HCT116 (cell line): ENCODE measurements at regions not wholly inside any gene's neighbourhood (a gene's known extent, or its start where the extent isn't known, plus 50 kb on each side); places are given as distances from the start of the nearest gene placed in this dataset.
"Not testable (repeated sequence)": the region's sequence is repeated elsewhere in the genome, so short reads cannot be mapped to it uniquely, and the experiment has no call there.

Source experiments
- ATAC-seq: fragments of 200-7000 bp; cut with Tn5 transposase; 2 replicates; pipeline ENCODE4 v1.9.1; 2020; ENCODE audit warnings: mild to moderate bottlenecking, moderate library complexity
- BruUV-seq: library from RNA; stranded (reverse); fragments of 400-500 nt; replicated peaks from 2 replicates; lab custom pipeline; 2021; lab: Mats Ljungman, UMichigan
- CTCF ChIA-PET: fragments of 300-600 bp; sonication (Branson Sonifier 250); formaldehyde crosslinking; loops from one replicate; lab custom pipeline; 2021; ENCODE audit warnings: antibody characterized with exemption; lab: Charles Lee
- POLR2A ChIA-PET: fragments of 300-600, 350-600 bp; sonication (Branson Sonifier 250); formaldehyde crosslinking; loops from one replicate; lab custom pipeline; 2021; ENCODE audit warnings: antibody characterized with exemption; lab: Charles Lee
- RAD21 ChIA-PET, 2 experiments: fragments of 300-600 bp; sonication (Branson Sonifier 250); formaldehyde crosslinking; loops; one replicate each; lab custom pipeline; 2023; ENCODE audit warnings: low total read pairs in 2 of 2; ENCODE audit not compliant: uncharacterized antibody in 2 of 2, unreplicated experiment in 2 of 2, low non-redundant PET in 1 of 2; lab: Charles Lee
- DNase-seq: peaks from one replicate; pipeline ENCODE4 v3.0.0-alpha.2; 2010; ENCODE audit warnings: low read depth, low spot score
- H2AFZ ChIP-seq: fragments of 200-600 bp; shearing (Covaris generic), sonication (generic); 2 replicates; pipeline ENCODE4 v1.6.1; 2017; ENCODE audit warnings: low read depth, mixed run types, mixed read lengths, antibody characterized with exemption, low read length; ENCODE audit not compliant: poor library complexity, severe bottlenecking
- H3K27ac ChIP-seq: 2 replicates; pipeline ENCODE4 v1.5.1; 2012; ENCODE audit warnings: low read depth, low read length
- H3K27me3 ChIP-seq: fragments of 200-600 bp; sonication (generic); 2 replicates; pipeline ENCODE4 v1.6.1; 2016; ENCODE audit warnings: mixed run types, low read length, mixed read lengths; ENCODE audit not compliant: insufficient read depth
- H3K36me3 ChIP-seq, 2 experiments: fragments of 200-500 bp in 1 of 2; fragments of 200-600 bp in 1 of 2; sonication (Bioruptor generic) in 1 of 2; sonication (generic) in 1 of 2; 2 replicates each; pipeline versions ENCODE4 v1.5.1 to v1.6.1; 2014 to 2016; ENCODE audit warnings: low read length in 2 of 2, inconsistent platforms in 1 of 2, mixed read lengths in 1 of 2, mixed run types in 1 of 2; ENCODE audit not compliant: insufficient read depth in 2 of 2, control insufficient read depth in 1 of 2
- H3K4me1 ChIP-seq, 2 experiments: fragments of 200-600 bp in 1 of 2; sonication (generic) in 1 of 2; 2 replicates each; pipeline versions ENCODE4 v1.5.1 to v1.6.1; 2012 to 2017; ENCODE audit warnings: low read length in 2 of 2, inconsistent platforms in 1 of 2, mild to moderate bottlenecking in 1 of 2, mixed read lengths in 1 of 2, mixed run types in 1 of 2, moderate library complexity in 1 of 2; ENCODE audit not compliant: insufficient read depth in 2 of 2, control insufficient read depth in 1 of 2
- H3K4me2 ChIP-seq: fragments of 200-600 bp; sonication (generic); 2 replicates; pipeline ENCODE4 v1.6.1; 2017; ENCODE audit warnings: mixed run types, low read length, mixed read lengths
- H3K4me3 ChIP-seq, 2 experiments: fragments of 200-600 bp in 1 of 2; sonication (generic) in 1 of 2; replicated peaks in 1 of 2; 2 replicates each; pipeline ENCODE4 v1.5.1; 2011 to 2016; ENCODE audit warnings: low read length in 2 of 2, control low read depth in 1 of 2, low read depth in 1 of 2, mild to moderate bottlenecking in 1 of 2, mixed read lengths in 1 of 2, mixed run types in 1 of 2
- H3K79me2 ChIP-seq: fragments of 200-600 bp; sonication (generic); 2 replicates; pipeline ENCODE4 v1.6.1; 2017; ENCODE audit warnings: mild to moderate bottlenecking, mixed run types, low read length, moderate library complexity, mixed read lengths; ENCODE audit not compliant: insufficient read depth
- H3K9ac ChIP-seq: fragments of 200-600 bp; sonication (generic); 2 replicates; pipeline ENCODE4 v1.6.1; 2016; ENCODE audit warnings: low read length, mixed read lengths
- H3K9me2 ChIP-seq: fragments of 200-600 bp; sonication (generic), shearing (Covaris generic); 2 replicates; pipeline ENCODE4 v1.6.1; 2017; ENCODE audit warnings: mixed run types, mild to moderate bottlenecking, moderate library complexity; ENCODE audit not compliant: insufficient read depth
- H3K9me3 ChIP-seq, 2 experiments: fragments of 200-500 bp in 1 of 2; fragments of 200-600 bp in 1 of 2; sonication (Bioruptor generic) in 1 of 2; sonication (generic) in 1 of 2; 2 replicates each; pipeline ENCODE4 v1.6.1; 2014 to 2017; ENCODE audit warnings: low read length in 2 of 2, mixed read lengths in 2 of 2, inconsistent platforms in 1 of 2, low read depth in 1 of 2, mild to moderate bottlenecking in 1 of 2, mixed run types in 1 of 2, moderate library complexity in 1 of 2; ENCODE audit not compliant: control insufficient read depth in 1 of 2, insufficient read depth in 1 of 2
- H4K20me1 ChIP-seq: fragments of 200-600 bp; sonication (generic), shearing (Covaris generic); 2 replicates; pipeline ENCODE4 v1.6.1; 2017; ENCODE audit warnings: mixed run types, mild to moderate bottlenecking, moderate library complexity; ENCODE audit not compliant: insufficient read depth
- CBX3 ChIP-seq: IDR thresholded peaks from 2 replicates; pipeline ENCODE4 v1.6.1; 2012; ENCODE audit warnings: low read depth
- FOSL1 ChIP-seq: IDR thresholded peaks from 2 replicates; pipeline ENCODE4 v1.6.1; 2012; ENCODE audit warnings: low read depth
- JUND ChIP-seq: IDR thresholded peaks from 2 replicates; pipeline ENCODE4 v1.6.1; 2012
- POLR2A ChIP-seq: IDR thresholded peaks from 2 replicates; pipeline ENCODE4 v1.7.0; 2011; ENCODE audit warnings: borderline replicate concordance; ENCODE audit not compliant: insufficient read depth, insufficient read length; ENCODE audit errors: extremely low read depth
- SP1 ChIP-seq: IDR thresholded peaks from 2 replicates; pipeline ENCODE4 v1.6.1; 2012; ENCODE audit warnings: low read depth
- YY1 ChIP-seq: IDR thresholded peaks from 2 replicates; pipeline ENCODE4 v1.6.1; 2011; ENCODE audit warnings: low read length, low read depth, moderate library complexity, mild to moderate bottlenecking; ENCODE audit not compliant: insufficient replicate concordance; ENCODE audit errors: extremely low read depth
- ZBTB33 ChIP-seq: IDR thresholded peaks from 2 replicates; pipeline ENCODE4 v1.6.1; 2011; ENCODE audit warnings: mild to moderate bottlenecking, low read length, moderate library complexity; ENCODE audit not compliant: insufficient replicate concordance; ENCODE audit errors: extremely low read depth
- ZFX ChIP-seq: fragments of 450-650 bp; IDR thresholded peaks from 2 replicates; pipeline ENCODE4 v1.6.1; 2017
- ZNF274 ChIP-seq: fragments of 200-500 bp; sonication (Bioruptor generic); IDR thresholded peaks from 2 replicates; pipeline ENCODE4 v1.6.1; 2014; ENCODE audit warnings: mild to moderate bottlenecking, low read depth, low read length, inconsistent platforms
- intact Hi-C: fragments of 100-400 bp; cut with micrococcal nuclease; formaldehyde crosslinking; loops from 2 replicates; pipeline ENCODE4 v1.10.0; 2022
- TF ChIP-seq, protein P1 (sequence below): IDR thresholded peaks from 2 replicates; pipeline ENCODE4 v1.6.1; 2012
- TF ChIP-seq, protein P2 (sequence below), 3 experiments: fragments of 200-600 bp in 1 of 3; sonication (generic) in 1 of 3; IDR thresholded peaks in 2 of 3; conservative IDR thresholded peaks in 1 of 3; 2 replicates each; pipeline ENCODE4 v1.5.1; 2012 to 2017; ENCODE audit warnings: low read depth in 2 of 3, low read length in 2 of 3, antibody characterized with exemption in 1 of 3, borderline replicate concordance in 1 of 3, control low read depth in 1 of 3, mild to moderate bottlenecking in 1 of 3, mixed read lengths in 1 of 3, mixed run types in 1 of 3, moderate library complexity in 1 of 3; ENCODE audit not compliant: insufficient read depth in 1 of 3
- TF ChIP-seq, protein P3 (sequence below): IDR thresholded peaks from 2 replicates; pipeline ENCODE4 v1.6.1; 2012

- H3K9me3 ChIP-seq, H4K20me1 ChIP-seq, H3K36me3 ChIP-seq, H3K9me2 ChIP-seq, H3K27ac ChIP-seq, H3K4me3 ChIP-seq, H3K4me2 ChIP-seq, DNase-seq, CTCF ChIA-PET, H3K27me3 ChIP-seq, H3K9ac ChIP-seq, ATAC-seq, H2AFZ ChIP-seq, intact Hi-C loops, POLR2A ChIA-PET, H3K4me1 ChIP-seq, BruUV-seq, H3K79me2 ChIP-seq, RAD21 ChIA-PET: not testable (repeated sequence)
Measured at GRCh38 chr11:92618020-92618419, 351.4 kb upstream of the MTNR1B start.

DNA sequence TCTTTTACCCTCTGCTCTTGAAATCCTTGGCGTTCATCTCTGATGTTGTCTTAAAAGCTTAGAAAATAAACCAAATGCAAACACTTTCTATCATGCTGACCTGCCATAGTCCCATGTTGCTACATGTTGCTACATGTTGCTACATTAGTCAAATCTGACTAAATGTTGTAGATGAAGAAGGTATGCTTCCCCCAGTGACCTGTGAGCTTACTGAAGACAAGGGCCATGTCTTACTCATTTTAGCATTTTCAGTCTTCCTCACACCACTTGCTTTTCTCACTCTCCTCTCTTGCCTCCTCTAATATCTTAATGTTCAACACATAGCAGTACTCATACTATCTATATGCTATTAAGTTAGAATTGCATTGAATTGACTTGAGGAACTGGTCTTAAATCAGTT lies 346.4 kb upstream of the MTNR1B start:
- no peaks in the 10 kb centered on the region for H3K36me3 ChIP-seq
- TF ChIP-seq, protein P1, sequence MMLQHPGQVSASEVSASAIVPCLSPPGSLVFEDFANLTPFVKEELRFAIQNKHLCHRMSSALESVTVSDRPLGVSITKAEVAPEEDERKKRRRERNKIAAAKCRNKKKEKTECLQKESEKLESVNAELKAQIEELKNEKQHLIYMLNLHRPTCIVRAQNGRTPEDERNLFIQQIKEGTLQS: no peak
- TF ChIP-seq SP1 (no peak), POLR2A (no peak), YY1 (no peak), FOSL1 (no peak), ZFX (no peak), ZBTB33 (no peak), ZNF274 (no peak), CBX3 (no peak), JUND (no peak)
- TF ChIP-seq, protein P2, sequence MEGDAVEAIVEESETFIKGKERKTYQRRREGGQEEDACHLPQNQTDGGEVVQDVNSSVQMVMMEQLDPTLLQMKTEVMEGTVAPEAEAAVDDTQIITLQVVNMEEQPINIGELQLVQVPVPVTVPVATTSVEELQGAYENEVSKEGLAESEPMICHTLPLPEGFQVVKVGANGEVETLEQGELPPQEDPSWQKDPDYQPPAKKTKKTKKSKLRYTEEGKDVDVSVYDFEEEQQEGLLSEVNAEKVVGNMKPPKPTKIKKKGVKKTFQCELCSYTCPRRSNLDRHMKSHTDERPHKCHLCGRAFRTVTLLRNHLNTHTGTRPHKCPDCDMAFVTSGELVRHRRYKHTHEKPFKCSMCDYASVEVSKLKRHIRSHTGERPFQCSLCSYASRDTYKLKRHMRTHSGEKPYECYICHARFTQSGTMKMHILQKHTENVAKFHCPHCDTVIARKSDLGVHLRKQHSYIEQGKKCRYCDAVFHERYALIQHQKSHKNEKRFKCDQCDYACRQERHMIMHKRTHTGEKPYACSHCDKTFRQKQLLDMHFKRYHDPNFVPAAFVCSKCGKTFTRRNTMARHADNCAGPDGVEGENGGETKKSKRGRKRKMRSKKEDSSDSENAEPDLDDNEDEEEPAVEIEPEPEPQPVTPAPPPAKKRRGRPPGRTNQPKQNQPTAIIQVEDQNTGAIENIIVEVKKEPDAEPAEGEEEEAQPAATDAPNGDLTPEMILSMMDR (IDR thresholded peaks at IDR 0.05 in 2 of 3, conservative IDR thresholded peaks at IDR 0.05 in 1 of 3; ENCODE audit: borderline replicate concordance in 1 of 3, insufficient read depth in 1 of 3, low read depth in 2 of 3, low read length in 2 of 3): no peak
- TF ChIP-seq, protein P3, sequence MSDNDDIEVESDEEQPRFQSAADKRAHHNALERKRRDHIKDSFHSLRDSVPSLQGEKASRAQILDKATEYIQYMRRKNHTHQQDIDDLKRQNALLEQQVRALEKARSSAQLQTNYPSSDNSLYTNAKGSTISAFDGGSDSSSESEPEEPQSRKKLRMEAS: no peak
- no peak overlapping the region for H2AFZ ChIP-seq
- DNase-seq: no peak
- H3K4me2 ChIP-seq: no peak overlapping the region
- no peak overlapping the region for H3K9ac ChIP-seq
- H3K9me2 ChIP-seq: no peaks in the 10 kb centered on the region
- H3K4me1 ChIP-seq: no peaks in the 10 kb centered on the region
- H4K20me1 ChIP-seq: no peaks in the 10 kb centered on the region
- no TSS peak for BruUV-seq
- ChIA-PET CTCF (no interaction called here), POLR2A (no interaction called here), RAD21 (no interaction called here)
- no peaks in the 10 kb centered on the region for H3K9me3 ChIP-seq
- intact Hi-C loops: no loop called here
- H3K79me2 ChIP-seq: no peaks in the 10 kb centered on the region
- H3K27me3 ChIP-seq: no peaks in the 10 kb centered on the region
- no peak overlapping the region for H3K27ac ChIP-seq
- H3K4me3 ChIP-seq: no peak overlapping the region
- ATAC-seq: no peak
